ENCODE measurements at regions not wholly inside any gene's neighbourhood (a gene's known extent, or its start where the extent isn't known, plus 50 kb on each side); places are given as distances from the start of the nearest gene placed in this dataset.
"Not testable (repeated sequence)": the region's sequence is repeated elsewhere in the genome, so short reads cannot be mapped to it uniquely, and the experiment has no call there.

- not testable (repeated sequence) for TF ChIP-seq CTCF (conservative IDR thresholded peaks at IDR 0.05; ENCODE audit: low read depth, low read length); POLR2A (IDR thresholded peaks at IDR 0.05; ENCODE audit: low read depth, low read length); MAFK (IDR thresholded peaks at IDR 0.05; ENCODE audit: low read depth, low read length); SMC3 (IDR thresholded peaks at IDR 0.05; ENCODE audit: low read depth, low read length)
These were observed 65.6 kb upstream of the IZUMO1R start for GRCh38 chr11:94238774-94239173.

Data from IMR-90 (cell line).